SK-N-SH treated with all-trans-retinoic acid at 6 μM for 48 hours (cell line): ENCODE measurements at regions not wholly inside any gene's neighbourhood (a gene's known extent, or its start where the extent isn't known, plus 50 kb on each side); places are given as distances from the start of the nearest gene placed in this dataset.

ENCODE experiments used
- ATAC-seq: fragments of 200-7000 bp; cut with Tn5 transposase; 3 replicates; pipeline ENCODE4 v1.9.1; 2020; ENCODE audit warnings: mild to moderate bottlenecking, moderate library complexity
- ARNTL ChIP-seq: fragments of 450-650 bp; formaldehyde crosslinking; IDR thresholded peaks from 2 replicates; pipeline ENCODE4 v1.5.0; 2020; ENCODE audit warnings: low read depth, mild to moderate bottlenecking, moderate library complexity, borderline replicate concordance
- BACH2 ChIP-seq: fragments of 250-450 bp; sonication (Bioruptor Pico); IDR thresholded peaks from 2 replicates; pipeline ENCODE4 v1.9.0; 2021; ENCODE audit warnings: mild to moderate bottlenecking, borderline replicate concordance
- CREB5 ChIP-seq: fragments of 250-450 bp; sonication (Bioruptor Pico); IDR thresholded peaks from 2 replicates; pipeline ENCODE4 v1.5.1; 2020; ENCODE audit warnings: low read depth, mild to moderate bottlenecking, moderate library complexity
- CSDC2 ChIP-seq: fragments of 250-450 bp; sonication (Bioruptor Pico); IDR thresholded peaks from 2 replicates; pipeline ENCODE4 v1.5.0; 2020; ENCODE audit warnings: mild to moderate bottlenecking, moderate library complexity
- CSRNP3 ChIP-seq: fragments of 250-450 bp; sonication (Bioruptor Pico); IDR thresholded peaks from 2 replicates; pipeline ENCODE4 v1.5.1; 2021; ENCODE audit warnings: mild to moderate bottlenecking, moderate library complexity
- ESRRG ChIP-seq: fragments of 250-450 bp; sonication (Bioruptor Pico); IDR thresholded peaks from 2 replicates; pipeline ENCODE4 v1.6.1; 2021; ENCODE audit warnings: mild to moderate bottlenecking
- GLIS3 ChIP-seq: fragments of 250-450 bp; sonication (Bioruptor Pico); IDR thresholded peaks from 2 replicates; pipeline ENCODE4 v1.5.0; 2020; ENCODE audit warnings: mild to moderate bottlenecking, moderate library complexity
- ISL1 ChIP-seq: fragments of 250-450 bp; sonication (Bioruptor Pico); IDR thresholded peaks from 2 replicates; pipeline ENCODE4 v2.1.2; 2022; ENCODE audit warnings: mild to moderate bottlenecking, moderate library complexity
- OSR1 ChIP-seq: fragments of 250-450 bp; sonication (Bioruptor Pico); IDR thresholded peaks from 2 replicates; pipeline ENCODE4 v1.8.0; 2022; ENCODE audit warnings: moderate library complexity, mild to moderate bottlenecking, inconsistent platforms
- PATZ1 ChIP-seq: fragments of 250-450 bp; sonication (Bioruptor Pico); IDR thresholded peaks from 2 replicates; pipeline ENCODE4 v1.8.0; 2020; ENCODE audit warnings: mild to moderate bottlenecking, moderate library complexity, borderline replicate concordance
- POU6F1 ChIP-seq: fragments of 250-450 bp; sonication (Bioruptor Pico); IDR thresholded peaks from 2 replicates; pipeline ENCODE4 v1.8.0; 2021; ENCODE audit warnings: low read depth, mild to moderate bottlenecking, moderate library complexity, borderline replicate concordance
- PPARA ChIP-seq: fragments of 250-450 bp; sonication (Bioruptor Pico); IDR thresholded peaks from 2 replicates; pipeline ENCODE4 v1.5.0; 2020; ENCODE audit warnings: mild to moderate bottlenecking, borderline replicate concordance
- RARB ChIP-seq: fragments of 250-450 bp; sonication (Bioruptor Pico); IDR thresholded peaks from 2 replicates; pipeline ENCODE4 v1.8.0; 2021; ENCODE audit warnings: mild to moderate bottlenecking, moderate library complexity
- SNAI2 ChIP-seq: fragments of 250-450 bp; sonication (Bioruptor Pico); IDR thresholded peaks from 2 replicates; pipeline ENCODE4 v1.5.0; 2020; ENCODE audit warnings: mild to moderate bottlenecking, moderate library complexity
- TCF4 ChIP-seq: fragments of 250-450 bp; sonication (Bioruptor Pico); IDR thresholded peaks from 2 replicates; pipeline ENCODE4 v1.8.0; 2021; ENCODE audit warnings: mild to moderate bottlenecking, moderate library complexity, borderline replicate concordance
- TOX ChIP-seq: fragments of 250-450 bp; sonication (Bioruptor Pico); IDR thresholded peaks from 2 replicates; pipeline ENCODE4 v1.8.0; 2021; ENCODE audit warnings: mild to moderate bottlenecking, moderate library complexity, borderline replicate concordance
- ZC3H10 ChIP-seq: fragments of 250-450 bp; sonication (Bioruptor Pico); IDR thresholded peaks from 2 replicates; pipeline ENCODE4 v1.5.1; 2021; ENCODE audit warnings: mild to moderate bottlenecking, moderate library complexity
- ZFP3 ChIP-seq: fragments of 250-450 bp; sonication (Bioruptor Pico); IDR thresholded peaks from 2 replicates; pipeline ENCODE4 v1.5.0; 2020; ENCODE audit warnings: mild to moderate bottlenecking, moderate library complexity
- ZFP30 ChIP-seq: fragments of 450-650 bp; formaldehyde crosslinking; IDR thresholded peaks from 2 replicates; pipeline ENCODE4 v1.5.0; 2022; ENCODE audit warnings: mild to moderate bottlenecking, moderate library complexity
- ZNF565 ChIP-seq: fragments of 450-650 bp; formaldehyde crosslinking; conservative IDR thresholded peaks from 2 replicates; pipeline ENCODE4 v1.5.0; 2020; ENCODE audit warnings: low read depth, mild to moderate bottlenecking, moderate library complexity
- ZNF70 ChIP-seq: fragments of 450-650 bp; formaldehyde crosslinking; IDR thresholded peaks from 2 replicates; pipeline ENCODE4 v1.5.0; 2020; ENCODE audit warnings: mild to moderate bottlenecking, moderate library complexity
- ZNF8 ChIP-seq: fragments of 450-650 bp; formaldehyde crosslinking; IDR thresholded peaks from 2 replicates; pipeline ENCODE4 v1.5.0; 2020; ENCODE audit warnings: mild to moderate bottlenecking, moderate library complexity
- TF ChIP-seq, protein P1 (sequence below): fragments of 250-450 bp; sonication (Bioruptor Pico); IDR thresholded peaks from 2 replicates; pipeline ENCODE4 v1.5.0; 2020; ENCODE audit warnings: mild to moderate bottlenecking, moderate library complexity

- TF ChIP-seq GLIS3: no peak
- TF ChIP-seq ZNF70 (CRISPR knock-in tag): no peak
- TF ChIP-seq BACH2 (CRISPR knock-in tag): no peak
- TF ChIP-seq CSDC2 (CRISPR knock-in tag): no peak
- TF ChIP-seq RARB (CRISPR knock-in tag): no peak
- TF ChIP-seq POU6F1: no peak
- TF ChIP-seq ARNTL: no peak
- no peak for TF ChIP-seq OSR1 (CRISPR knock-in tag)
- no peak for TF ChIP-seq CREB5
- no peak for TF ChIP-seq ESRRG (CRISPR knock-in tag)
- TF ChIP-seq TCF4 (CRISPR knock-in tag): no peak
- no peak for TF ChIP-seq ZC3H10 (CRISPR knock-in tag)
- TF ChIP-seq ZFP30 (CRISPR knock-in tag): no peak
- no peak for TF ChIP-seq ZFP3
- no peak for TF ChIP-seq PATZ1 (CRISPR knock-in tag)
- no peak for TF ChIP-seq TOX (CRISPR knock-in tag)
- TF ChIP-seq SNAI2 (CRISPR knock-in tag): no peak
- TF ChIP-seq, protein P1, sequence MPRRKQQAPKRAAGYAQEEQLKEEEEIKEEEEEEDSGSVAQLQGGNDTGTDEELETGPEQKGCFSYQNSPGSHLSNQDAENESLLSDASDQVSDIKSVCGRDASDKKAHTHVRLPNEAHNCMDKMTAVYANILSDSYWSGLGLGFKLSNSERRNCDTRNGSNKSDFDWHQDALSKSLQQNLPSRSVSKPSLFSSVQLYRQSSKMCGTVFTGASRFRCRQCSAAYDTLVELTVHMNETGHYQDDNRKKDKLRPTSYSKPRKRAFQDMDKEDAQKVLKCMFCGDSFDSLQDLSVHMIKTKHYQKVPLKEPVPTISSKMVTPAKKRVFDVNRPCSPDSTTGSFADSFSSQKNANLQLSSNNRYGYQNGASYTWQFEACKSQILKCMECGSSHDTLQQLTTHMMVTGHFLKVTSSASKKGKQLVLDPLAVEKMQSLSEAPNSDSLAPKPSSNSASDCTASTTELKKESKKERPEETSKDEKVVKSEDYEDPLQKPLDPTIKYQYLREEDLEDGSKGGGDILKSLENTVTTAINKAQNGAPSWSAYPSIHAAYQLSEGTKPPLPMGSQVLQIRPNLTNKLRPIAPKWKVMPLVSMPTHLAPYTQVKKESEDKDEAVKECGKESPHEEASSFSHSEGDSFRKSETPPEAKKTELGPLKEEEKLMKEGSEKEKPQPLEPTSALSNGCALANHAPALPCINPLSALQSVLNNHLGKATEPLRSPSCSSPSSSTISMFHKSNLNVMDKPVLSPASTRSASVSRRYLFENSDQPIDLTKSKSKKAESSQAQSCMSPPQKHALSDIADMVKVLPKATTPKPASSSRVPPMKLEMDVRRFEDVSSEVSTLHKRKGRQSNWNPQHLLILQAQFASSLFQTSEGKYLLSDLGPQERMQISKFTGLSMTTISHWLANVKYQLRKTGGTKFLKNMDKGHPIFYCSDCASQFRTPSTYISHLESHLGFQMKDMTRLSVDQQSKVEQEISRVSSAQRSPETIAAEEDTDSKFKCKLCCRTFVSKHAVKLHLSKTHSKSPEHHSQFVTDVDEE: no peak
- no peak for TF ChIP-seq ZNF565 (CRISPR knock-in tag)
- no peak for TF ChIP-seq PPARA (CRISPR knock-in tag)
- TF ChIP-seq, all 23 proteins: peak for 0
- no peak for ATAC-seq
Observed at GRCh38 chr17:79160980-79161636, 86.5 kb downstream of the ENGASE start.

DNA sequence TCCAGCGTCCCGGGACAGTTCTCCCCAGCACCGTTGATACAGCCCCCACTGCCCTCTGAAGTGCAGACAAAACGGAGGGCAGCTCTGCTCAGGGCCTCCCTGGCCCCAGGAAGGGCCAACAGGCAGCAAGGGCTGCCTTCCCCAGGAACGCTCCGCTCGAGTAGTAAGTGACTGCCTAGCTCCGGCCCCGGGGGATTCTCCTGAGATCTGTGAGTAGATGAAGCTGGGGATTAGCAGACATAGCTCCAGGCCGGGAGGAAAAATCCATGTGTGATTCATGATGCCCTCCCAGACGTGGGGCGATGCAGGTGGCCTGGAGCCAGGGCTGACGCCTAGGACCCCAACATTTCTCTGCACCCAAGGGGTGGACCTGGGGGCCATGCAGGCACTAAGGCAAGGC lies 85.3 kb downstream of the ENGASE start:
- no peak for TF ChIP-seq TOX (CRISPR knock-in tag)
- TF ChIP-seq, protein P1: no peak
- no peak for TF ChIP-seq PATZ1 (CRISPR knock-in tag)
- no peak for TF ChIP-seq ZFP3
- no peak for TF ChIP-seq ZNF8 (CRISPR knock-in tag)
- TF ChIP-seq ZNF565 (CRISPR knock-in tag): no peak
- TF ChIP-seq OSR1 (CRISPR knock-in tag): no peak
- TF ChIP-seq ARNTL: no peak
- TF ChIP-seq PPARA (CRISPR knock-in tag): no peak
- TF ChIP-seq CSDC2 (CRISPR knock-in tag): no peak
- no peak for TF ChIP-seq CREB5
- TF ChIP-seq ISL1 (CRISPR knock-in tag): no peak
- no peak for TF ChIP-seq ZNF70 (CRISPR knock-in tag)
- no peak for TF ChIP-seq CSRNP3
- no peak for TF ChIP-seq RARB (CRISPR knock-in tag)
- TF ChIP-seq GLIS3: no peak
- no peak for TF ChIP-seq ESRRG (CRISPR knock-in tag)
- TF ChIP-seq, all 23 proteins: peak for 0
- no peak for ATAC-seq
